ES-I3 (cell line): ENCODE measurements at regions not wholly inside any gene's neighbourhood (a gene's known extent, or its start where the extent isn't known, plus 50 kb on each side); places are given as distances from the start of the nearest gene placed in this dataset.

Experiments used
- H3K36me3 ChIP-seq: 2 replicates; pipeline ENCODE4 v1.6.1; 2013; ENCODE audit warnings: mild to moderate bottlenecking, low read length, control low read depth, moderate library complexity; ENCODE audit not compliant: insufficient read depth
- H3K4me1 ChIP-seq: 2 replicates; pipeline ENCODE4 v1.6.1; 2013; ENCODE audit warnings: mild to moderate bottlenecking, control low read depth, low read length; ENCODE audit not compliant: insufficient read depth
- H3K9ac ChIP-seq: 2 replicates; pipeline ENCODE4 v1.6.1; 2013; ENCODE audit warnings: low read depth, mild to moderate bottlenecking, low read length, moderate library complexity
- H3K9me3 ChIP-seq: 2 replicates; pipeline ENCODE4 v1.6.1; 2013; ENCODE audit warnings: mild to moderate bottlenecking, low read length, moderate library complexity; ENCODE audit not compliant: control insufficient read depth, insufficient read depth

DNA sequence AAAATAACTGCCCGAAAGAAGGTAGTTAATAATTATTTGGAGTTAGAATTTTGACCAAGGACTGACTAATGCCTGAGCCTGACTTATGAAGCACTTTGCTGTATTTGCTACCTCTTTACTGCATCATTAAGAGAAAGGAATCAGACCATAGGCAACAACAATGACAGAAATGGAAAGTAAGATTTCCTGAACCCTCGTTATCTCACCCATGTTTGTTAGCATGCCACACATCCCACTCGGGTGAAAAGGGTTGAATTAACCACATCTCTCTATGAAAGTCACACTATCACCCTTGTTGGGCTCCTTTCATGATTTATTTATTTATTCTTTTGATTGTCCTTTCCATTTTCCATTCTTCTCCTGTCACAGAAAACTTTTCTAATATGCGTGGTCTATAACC is 59.6 kb downstream of the OLIG3 start:
- Histone ChIP-seq H3K9ac (no peak overlapping the region), H3K36me3 (no peaks in the 10 kb centered on the region), H3K9me3 (no peaks in the 10 kb centered on the region), H3K4me1 (peaks cover 2% of the 10 kb centered on the region; the same call in 1 of the 2 replicates)

DNA sequence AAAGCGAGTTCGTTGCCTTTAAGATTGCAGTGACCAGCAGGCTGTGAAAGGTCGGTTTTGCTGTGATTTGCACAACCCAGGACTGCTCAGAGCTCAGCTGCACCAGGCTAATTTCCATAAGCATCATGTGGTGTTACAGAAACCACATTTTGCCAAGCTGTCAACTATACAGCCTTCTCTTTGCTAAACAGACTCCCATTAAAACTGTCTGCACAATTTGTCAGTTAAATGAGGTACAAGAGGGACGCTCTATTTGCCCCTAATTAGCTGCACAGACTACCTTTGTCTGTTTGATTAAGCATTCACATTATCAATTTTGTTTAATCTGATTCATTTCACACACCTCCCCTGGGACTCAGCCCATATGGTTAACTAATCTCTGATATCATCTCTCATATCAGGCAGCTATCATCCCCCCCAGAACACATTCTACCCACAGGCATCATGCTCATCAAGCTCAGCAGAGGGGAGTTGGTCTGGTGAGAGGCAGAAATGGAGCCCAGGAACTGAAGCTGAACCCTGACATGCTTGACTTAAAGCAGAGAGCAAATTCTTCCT is 62.1 kb downstream of the OLIG3 start:
- no peak overlapping the region for H3K9ac ChIP-seq
- no peaks in the 10 kb centered on the region; the same call in 1 of the 2 replicates for H3K4me1 ChIP-seq
- H3K9me3 ChIP-seq: no peaks in the 10 kb centered on the region
- no peaks in the 10 kb centered on the region for H3K36me3 ChIP-seq

DNA sequence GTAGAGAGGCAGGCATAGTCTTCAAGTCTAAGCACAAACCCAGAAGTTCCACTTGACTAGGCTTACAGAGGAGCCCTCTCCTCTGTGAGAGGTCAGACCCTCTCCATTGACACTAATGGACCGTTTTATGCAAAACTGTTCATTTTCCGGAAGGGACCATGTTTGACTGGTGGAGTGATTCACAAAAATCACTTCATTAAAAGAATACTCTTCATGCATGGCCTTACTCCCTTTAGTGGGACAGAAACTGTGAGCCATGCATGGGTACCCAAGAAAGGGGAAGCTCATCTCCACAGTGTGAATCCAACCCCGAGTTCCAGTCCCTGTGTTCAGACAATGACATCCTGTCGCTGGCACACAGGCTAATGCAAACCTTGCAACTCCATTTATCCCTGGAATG is 63.2 kb downstream of the OLIG3 start:
- Histone ChIP-seq H3K9me3 (no peaks in the 10 kb centered on the region), H3K36me3 (no peaks in the 10 kb centered on the region), H3K4me1 (no peaks in the 10 kb centered on the region), H3K9ac (no peak overlapping the region)

DNA sequence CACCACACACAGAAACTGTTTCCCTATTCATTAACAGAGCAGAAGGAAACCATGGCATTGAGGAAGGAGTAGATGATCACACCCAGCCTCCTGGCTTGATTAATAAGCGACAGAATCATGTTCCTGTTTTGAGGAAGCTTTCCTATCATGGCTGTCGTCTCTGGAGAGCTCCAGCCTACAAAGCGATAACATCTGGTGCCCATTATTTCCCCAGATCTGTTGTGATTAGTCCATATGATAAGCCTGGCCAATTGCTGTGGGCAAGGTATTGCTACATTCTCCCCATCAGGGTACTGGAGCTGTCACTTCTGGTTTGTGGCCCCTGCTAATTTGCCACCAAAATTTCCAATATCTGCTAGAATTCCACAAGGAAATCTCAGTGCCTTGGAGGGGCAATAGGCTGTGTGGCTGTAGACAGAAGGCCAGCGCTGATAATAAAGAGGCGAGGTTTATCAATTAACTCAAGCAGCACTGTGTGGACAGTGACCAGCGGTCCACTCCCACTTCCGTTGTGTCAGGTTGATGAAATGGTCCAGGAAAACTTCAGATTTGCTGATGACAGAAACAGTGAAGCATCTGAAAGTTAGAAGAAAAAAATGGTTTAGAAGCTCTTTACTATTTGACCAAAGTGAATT is 66.4 kb downstream of the OLIG3 start:
- H3K9ac ChIP-seq: no peak overlapping the region
- H3K4me1 ChIP-seq: peaks cover 21% of the 10 kb centered on the region
- no peaks in the 10 kb centered on the region for H3K36me3 ChIP-seq
- H3K9me3 ChIP-seq: no peaks in the 10 kb centered on the region

DNA sequence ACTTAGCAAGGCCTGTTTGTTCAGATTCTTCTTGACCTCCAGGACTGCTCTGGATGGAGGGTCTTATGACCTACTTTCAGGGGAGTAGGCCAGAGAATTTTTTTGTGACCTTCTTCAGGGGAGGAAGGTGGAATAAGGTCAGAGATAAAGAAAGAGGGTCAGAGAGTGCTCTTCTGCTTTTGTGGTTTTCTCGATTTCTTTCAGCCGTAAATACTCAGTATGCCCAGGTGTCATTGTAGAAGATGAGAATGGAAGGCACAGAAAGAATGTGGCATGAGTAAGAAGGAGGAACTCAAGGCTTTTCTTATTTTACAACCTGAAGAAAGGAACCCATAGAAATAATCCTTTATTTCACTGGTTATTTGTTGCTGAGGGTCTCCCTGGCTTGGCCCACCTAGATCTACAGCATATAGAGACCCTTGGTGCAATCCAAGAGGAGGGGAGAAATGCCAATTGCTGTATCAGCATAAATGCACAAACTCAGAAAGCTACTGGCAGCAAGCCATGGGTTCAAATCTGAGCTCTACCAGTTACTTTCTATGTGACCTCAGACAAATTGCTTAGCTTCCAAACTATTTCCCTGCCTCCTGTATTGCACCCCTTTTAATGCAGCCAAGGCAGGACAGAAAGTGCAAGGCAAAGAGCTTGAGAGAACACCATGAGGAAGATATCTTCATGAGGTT is 68.0 kb downstream of the OLIG3 start:
- Histone ChIP-seq H3K9me3 (no peaks in the 10 kb centered on the region), H3K4me1 (peaks cover 21% of the 10 kb centered on the region), H3K9ac (no peak overlapping the region), H3K36me3 (no peaks in the 10 kb centered on the region)

DNA sequence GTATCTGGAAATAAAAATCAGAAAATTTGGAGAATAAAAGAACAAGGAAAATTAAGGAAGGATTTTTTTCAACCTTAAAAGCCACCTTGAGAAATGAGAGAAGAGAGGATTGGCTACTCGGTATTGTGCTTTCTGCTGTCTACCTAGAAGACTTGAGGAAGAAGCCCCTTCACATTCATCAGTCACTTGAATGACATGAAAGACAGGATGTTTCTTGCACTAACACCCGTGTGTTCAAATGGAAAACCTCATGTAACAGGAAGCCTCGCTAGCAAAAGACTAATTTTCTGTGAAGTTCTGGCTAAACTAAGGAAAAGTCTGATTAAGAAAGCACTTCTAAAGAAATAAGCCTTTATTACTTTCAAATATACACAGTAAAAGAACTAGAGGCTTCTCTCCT is 69.9 kb downstream of the OLIG3 start:
- peak overlapping the region; percentile 25; the same call in 1 of the 2 replicates for H3K9ac ChIP-seq
- no peaks in the 10 kb centered on the region for H3K36me3 ChIP-seq
- peaks cover 21% of the 10 kb centered on the region for H3K4me1 ChIP-seq
- no peaks in the 10 kb centered on the region for H3K9me3 ChIP-seq

DNA sequence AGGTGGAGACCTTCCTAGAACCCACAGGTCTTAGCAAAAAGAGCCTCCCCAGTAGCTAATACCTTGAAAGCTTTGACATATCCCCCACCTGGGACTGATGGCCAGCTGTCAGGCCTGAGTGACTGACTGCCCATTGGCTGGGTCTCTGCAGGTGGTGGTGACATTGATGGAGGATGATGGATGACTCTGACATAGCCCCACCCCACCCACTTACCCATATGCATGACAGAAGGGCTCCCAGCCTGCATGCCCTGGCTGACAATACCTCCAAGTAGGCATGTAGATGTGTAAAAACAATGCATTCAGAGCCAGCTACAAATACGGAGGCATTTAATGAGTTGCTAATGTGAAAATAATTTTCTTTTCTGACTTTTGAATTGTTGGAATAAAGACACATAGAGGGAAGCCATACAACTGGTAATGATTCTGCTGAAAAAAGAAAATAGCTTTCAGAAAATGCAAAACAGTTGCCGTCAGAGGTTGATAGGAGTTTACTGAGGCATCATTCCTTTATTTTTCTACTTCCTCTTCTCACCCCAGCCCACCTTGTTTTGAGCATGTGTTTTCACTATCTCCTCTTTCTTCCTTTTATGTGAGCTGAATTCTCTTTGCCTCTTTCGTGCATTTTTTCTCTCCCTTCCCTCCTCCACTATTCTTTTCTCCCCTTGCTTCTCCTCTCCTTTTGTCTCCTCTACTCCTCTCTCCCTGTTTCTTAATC is 70.6 kb downstream of the OLIG3 start:
- Histone ChIP-seq H3K9me3 (no peaks in the 10 kb centered on the region), H3K36me3 (no peaks in the 10 kb centered on the region), H3K9ac (no peak overlapping the region), H3K4me1 (peaks cover 21% of the 10 kb centered on the region)

DNA sequence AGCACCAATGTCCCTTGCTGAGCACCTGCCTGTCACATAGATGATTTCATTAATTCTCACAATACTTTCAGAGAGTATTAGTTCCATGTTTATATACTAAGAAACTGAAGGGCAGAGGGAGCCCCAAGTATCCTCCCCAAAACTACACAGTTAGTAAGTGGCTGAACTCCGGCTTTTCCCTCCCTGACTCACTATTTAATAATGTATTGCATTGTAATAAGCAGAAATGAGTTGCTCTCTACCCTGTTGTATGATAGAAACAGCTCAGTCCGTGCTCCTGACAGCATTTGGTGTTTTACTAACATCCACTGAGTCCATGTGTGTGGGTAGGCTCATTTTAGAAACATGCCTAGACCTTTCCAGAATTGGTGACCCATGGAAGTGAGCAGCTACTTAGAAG is 76.8 kb downstream of the OLIG3 start:
- Histone ChIP-seq H3K9ac (no peak overlapping the region), H3K9me3 (no peaks in the 10 kb centered on the region), H3K4me1 (peaks cover 38% of the 10 kb centered on the region), H3K36me3 (no peaks in the 10 kb centered on the region)

DNA sequence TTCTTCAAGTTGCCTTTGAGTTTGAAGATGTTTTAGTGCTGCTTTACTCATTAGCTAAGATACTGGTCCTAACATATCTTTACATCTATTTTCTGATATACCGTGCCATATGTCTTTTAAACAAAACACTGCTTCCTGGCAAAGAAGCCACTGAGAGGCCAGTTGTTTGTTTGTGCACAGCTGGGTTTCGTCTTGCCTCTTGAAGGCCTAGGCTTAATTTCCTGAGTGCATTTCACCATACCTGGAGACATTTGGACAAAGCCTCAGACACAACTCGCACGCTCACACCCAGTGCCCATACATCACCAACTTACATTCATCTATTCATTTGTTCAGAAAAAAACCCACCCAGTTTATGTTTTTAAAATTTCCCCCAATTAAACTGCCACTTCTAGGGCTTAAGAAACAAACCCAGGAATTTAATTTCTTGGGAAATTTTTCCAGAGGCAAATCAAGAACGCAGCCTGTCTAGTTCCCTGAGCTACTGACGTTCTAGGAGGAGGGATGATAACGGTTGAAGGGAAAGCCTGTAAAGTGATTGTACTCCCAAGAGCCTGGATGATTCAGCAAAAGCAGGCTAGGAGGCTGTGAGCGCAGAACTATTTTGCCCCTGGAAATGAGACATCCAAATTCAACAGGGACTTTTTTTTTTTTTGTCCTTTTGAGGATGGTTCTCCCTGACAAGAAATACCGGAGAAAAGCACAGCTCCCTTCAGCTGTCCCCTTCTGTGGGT is 77.7 kb downstream of the OLIG3 start:
- H3K9me3 ChIP-seq: no peaks in the 10 kb centered on the region
- no peaks in the 10 kb centered on the region for H3K36me3 ChIP-seq
- peaks cover 38% of the 10 kb centered on the region for H3K4me1 ChIP-seq
- H3K9ac ChIP-seq: no peak overlapping the region

DNA sequence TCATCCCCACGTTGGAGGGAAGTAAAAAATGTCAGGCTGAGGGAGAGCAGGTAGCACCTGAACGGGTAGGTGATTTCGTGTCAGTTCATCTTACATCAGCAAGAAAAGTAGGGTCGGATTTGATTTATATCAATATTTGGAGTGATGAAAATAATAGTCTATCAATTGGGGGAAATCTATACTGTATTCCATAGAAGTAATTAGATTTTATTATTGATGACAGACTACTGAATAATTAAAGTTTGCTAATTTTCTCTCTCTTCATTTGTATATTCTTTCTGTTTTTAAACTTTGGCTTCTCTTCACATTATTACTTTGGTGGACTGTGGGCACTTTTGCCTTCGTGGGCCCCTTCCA is 78.4 kb downstream of the OLIG3 start:
- Histone ChIP-seq H3K36me3 (no peaks in the 10 kb centered on the region), H3K9ac (peak overlapping the region; percentile 33; the same call in 1 of the 2 replicates), H3K4me1 (peaks cover 38% of the 10 kb centered on the region), H3K9me3 (no peaks in the 10 kb centered on the region)

DNA sequence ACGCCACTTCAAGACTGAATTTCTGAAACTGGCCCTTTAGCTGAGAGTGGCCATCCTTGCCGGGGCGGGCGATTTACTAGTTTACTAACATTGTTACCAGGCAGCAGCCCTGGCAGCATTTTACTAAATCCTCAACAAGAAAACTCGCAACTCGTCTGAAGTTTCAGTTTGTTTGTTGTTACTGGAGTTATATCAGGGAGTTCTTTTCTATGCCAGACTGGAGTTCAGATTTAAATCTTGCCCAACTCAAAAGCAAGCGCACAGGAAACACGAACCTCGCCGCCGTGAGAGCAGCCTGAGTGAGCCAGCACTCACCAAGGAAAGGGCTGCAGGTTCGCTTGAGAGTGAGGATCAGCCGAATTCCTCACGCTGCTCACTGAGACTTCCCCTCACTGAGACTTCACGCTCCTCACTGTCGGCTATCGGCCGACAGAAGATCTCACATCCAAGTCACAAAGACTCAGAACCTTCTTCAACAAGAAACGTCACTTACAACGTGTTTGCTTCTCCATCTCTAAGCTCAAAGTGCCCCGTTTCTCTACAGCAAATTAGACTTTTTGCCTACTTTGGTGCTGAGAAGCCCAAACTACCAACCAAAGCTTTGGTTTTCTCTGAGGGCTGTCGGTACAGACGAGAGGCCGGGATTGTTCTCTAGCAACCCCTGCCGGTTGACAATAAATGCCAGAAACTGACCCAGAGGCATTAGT is 78.9 kb downstream of the OLIG3 start:
- Histone ChIP-seq H3K4me1 (peaks cover 38% of the 10 kb centered on the region), H3K9ac (peak overlapping the region; percentile 33; the same call in 1 of the 2 replicates), H3K36me3 (no peaks in the 10 kb centered on the region), H3K9me3 (no peaks in the 10 kb centered on the region)

DNA sequence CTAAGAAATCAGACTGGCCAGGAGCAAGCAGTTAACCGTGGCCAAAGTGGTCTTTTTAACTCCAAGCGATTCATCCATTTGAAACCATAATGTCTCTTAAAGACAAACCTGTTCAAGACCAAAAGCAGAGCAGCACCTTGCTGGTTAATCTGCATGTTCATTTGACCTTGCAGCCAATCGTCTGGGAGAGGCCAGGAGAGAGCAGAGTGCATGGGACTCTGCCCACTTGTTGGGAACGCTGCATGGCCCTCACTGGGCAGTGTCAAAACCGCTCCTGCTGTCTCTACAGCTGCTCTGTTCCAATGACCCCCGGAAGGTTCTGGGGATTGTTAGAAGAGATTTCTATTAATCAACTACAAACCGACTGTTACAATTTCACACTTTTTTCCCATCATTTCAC is 79.6 kb downstream of the OLIG3 start:
- Histone ChIP-seq H3K36me3 (no peaks in the 10 kb centered on the region), H3K9ac (peak overlapping the region; percentile 33; the same call in 1 of the 2 replicates), H3K9me3 (no peaks in the 10 kb centered on the region), H3K4me1 (peaks cover 38% of the 10 kb centered on the region)

DNA sequence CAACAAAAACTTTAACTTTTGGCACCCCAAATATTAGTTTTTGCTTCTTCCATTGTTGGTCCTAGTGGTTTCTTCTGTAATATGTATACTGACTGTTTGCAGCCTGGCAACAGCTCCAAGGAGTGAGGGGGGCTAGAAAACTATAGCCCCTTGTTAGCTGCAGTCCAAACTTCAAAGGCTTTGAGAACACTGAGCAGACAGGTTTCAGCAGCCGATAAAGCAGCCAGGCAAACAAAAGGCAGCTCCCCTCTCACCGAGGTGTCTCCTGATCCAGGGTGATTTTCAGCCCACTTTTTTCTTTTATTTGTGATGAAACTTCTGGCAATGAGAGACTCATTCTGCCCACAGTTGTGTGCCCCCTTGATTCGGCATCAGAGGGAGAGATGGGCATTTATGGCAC is 80.7 kb downstream of the OLIG3 start:
- Histone ChIP-seq H3K36me3 (no peaks in the 10 kb centered on the region), H3K4me1 (peaks cover 38% of the 10 kb centered on the region), H3K9ac (no peak overlapping the region), H3K9me3 (no peaks in the 10 kb centered on the region)

DNA sequence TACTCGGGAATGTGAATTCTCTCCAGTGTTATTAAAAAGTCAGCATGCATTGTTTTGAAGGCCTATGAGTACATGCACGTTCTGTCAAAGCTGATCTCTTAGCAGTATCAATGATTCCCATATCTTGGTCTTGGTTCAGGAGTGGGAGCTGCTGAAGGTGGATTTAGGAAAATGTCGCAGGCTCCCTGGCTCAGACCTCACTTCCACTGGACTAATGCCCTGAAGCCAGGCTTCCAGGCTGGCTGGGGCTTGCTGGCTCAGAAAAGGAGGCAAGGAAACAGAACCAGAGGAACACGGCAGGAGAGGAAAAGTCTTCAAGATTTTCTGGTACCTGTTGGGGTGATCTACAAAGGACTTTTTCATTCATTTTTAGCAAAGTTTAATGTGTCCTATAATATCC is 81.6 kb downstream of the OLIG3 start:
- Histone ChIP-seq H3K9me3 (no peaks in the 10 kb centered on the region), H3K4me1 (peaks cover 33% of the 10 kb centered on the region), H3K9ac (no peak overlapping the region), H3K36me3 (no peaks in the 10 kb centered on the region)
